ENCODE measurements at regions not wholly inside any gene's neighbourhood (a gene's known extent, or its start where the extent isn't known, plus 50 kb on each side); places are given as distances from the start of the nearest gene placed in this dataset.

DNA sequence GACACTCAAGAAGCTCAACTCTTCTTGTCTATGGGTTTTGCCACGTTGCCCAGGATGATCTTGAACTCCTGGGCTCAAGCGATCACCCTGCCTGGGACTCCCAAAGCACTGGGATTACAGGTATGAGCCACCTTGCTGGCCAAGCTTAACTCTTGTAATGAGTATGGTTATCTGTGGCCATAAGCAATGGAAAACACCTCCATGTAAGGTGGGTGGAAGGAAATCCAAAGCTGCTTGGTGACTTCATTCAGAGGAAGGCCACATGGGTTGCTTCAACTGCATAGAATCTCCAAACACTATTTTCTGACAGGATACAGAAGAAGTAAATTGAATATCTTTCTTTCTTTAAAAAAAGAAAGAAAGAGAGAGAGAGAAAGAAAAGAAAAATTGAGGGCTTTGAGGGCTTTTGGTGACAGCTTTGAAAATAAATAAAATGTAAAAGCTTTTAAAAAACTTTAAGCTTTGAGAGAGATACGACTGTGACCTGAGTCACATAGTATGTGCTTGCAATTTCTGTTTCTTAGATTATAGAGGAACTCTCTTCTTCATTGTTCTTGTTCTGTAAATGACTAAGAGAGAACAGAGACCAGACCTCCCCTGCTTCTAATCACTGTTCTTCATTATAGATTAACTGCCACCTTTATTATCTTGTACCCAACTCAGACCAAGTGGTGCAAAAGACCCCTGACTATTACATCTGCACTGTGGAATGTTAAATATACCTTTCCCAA is 123.1 kb upstream of the NDUFV2 start:
- H3K4me1 ChIP-seq (ENCODE audit: control insufficient read depth, extremely low read depth, insufficient read depth, low read length) = peaks cover 25% of the 10 kb centered on the region
- H3K4me3 ChIP-seq (ENCODE audit: control insufficient read depth in 2 of 3, extremely low read depth in 1 of 3, insufficient read depth in 2 of 3, low read depth in 1 of 3, low read length in 3 of 3) = no peak overlapping the region
- no peaks in the 10 kb centered on the region for H3K36me3 ChIP-seq (ENCODE audit: control insufficient read depth in 2 of 2, extremely low read depth in 1 of 2, insufficient read depth in 2 of 2, low read length in 2 of 2)
- FAIRE-seq (no peak), DNase-seq (ENCODE audit: low read depth, low spot score) (no peak)
- no peak overlapping the region for H3K27ac ChIP-seq (ENCODE audit: control insufficient read depth, insufficient read depth, low read length)
- TF ChIP-seq, protein P1, sequence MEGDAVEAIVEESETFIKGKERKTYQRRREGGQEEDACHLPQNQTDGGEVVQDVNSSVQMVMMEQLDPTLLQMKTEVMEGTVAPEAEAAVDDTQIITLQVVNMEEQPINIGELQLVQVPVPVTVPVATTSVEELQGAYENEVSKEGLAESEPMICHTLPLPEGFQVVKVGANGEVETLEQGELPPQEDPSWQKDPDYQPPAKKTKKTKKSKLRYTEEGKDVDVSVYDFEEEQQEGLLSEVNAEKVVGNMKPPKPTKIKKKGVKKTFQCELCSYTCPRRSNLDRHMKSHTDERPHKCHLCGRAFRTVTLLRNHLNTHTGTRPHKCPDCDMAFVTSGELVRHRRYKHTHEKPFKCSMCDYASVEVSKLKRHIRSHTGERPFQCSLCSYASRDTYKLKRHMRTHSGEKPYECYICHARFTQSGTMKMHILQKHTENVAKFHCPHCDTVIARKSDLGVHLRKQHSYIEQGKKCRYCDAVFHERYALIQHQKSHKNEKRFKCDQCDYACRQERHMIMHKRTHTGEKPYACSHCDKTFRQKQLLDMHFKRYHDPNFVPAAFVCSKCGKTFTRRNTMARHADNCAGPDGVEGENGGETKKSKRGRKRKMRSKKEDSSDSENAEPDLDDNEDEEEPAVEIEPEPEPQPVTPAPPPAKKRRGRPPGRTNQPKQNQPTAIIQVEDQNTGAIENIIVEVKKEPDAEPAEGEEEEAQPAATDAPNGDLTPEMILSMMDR (optimal IDR thresholded peaks at IDR 0.05 in 1 of 3, IDR thresholded peaks at IDR 0.05 in 1 of 3, conservative IDR thresholded peaks at IDR 0.05 in 1 of 3; ENCODE audit: extremely low read depth in 1 of 3, insufficient read depth in 2 of 3, low read length in 3 of 3) = no peak
- TF ChIP-seq EZH2 (IDR thresholded peaks at IDR 0.05; ENCODE audit: low read length) = no peak
- no peaks in the 10 kb centered on the region for H3K9me1 ChIP-seq (ENCODE audit: control insufficient read depth, extremely low read depth, insufficient read depth, low read length)
- H3K9me3 ChIP-seq (ENCODE audit: control insufficient read depth, low read depth, low read length) = no peaks in the 10 kb centered on the region
- H4K20me1 ChIP-seq (ENCODE audit: control insufficient read depth, extremely low read depth, insufficient read depth, low read length) = no peaks in the 10 kb centered on the region
- no peak overlapping the region for H2AFZ ChIP-seq (ENCODE audit: control insufficient read depth, low read length)
- no peak overlapping the region for H3K4me2 ChIP-seq (ENCODE audit: control insufficient read depth, extremely low read depth, insufficient read depth, low read depth, low read length)
- no peak overlapping the region for H3K9ac ChIP-seq (ENCODE audit: control insufficient read depth, extremely low read depth, insufficient read depth, low read length)
- H3K27me3 ChIP-seq (ENCODE audit: control insufficient read depth, extremely low read depth, insufficient read depth, low read length) = no peaks in the 10 kb centered on the region
- dilution Hi-C loops (cut with MboI; ENCODE audit: extremely low pct_ligation_motif_present, low sequenced_read_pairs) = no loop called here
- H3K79me2 ChIP-seq (ENCODE audit: control insufficient read depth, insufficient read depth, low read length) = no peaks in the 10 kb centered on the region

DNA sequence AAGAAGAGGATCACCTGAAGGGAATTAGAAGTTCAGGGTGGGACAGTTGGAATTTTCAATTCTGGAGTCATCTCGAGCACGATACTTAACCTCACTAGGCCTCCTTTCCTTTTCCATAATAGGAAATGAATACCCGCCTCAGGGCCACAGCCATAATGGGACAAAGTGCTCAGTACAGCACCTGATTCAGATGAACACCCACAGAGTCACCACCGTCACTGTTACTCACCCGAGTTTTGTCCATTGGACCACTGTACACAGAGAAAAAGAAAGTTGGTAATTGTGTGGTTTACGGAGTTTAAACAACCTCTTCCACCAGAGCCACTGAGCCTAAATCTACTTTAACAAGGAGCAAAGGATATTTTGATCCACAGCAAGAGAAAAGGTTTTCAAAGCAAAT is 122.0 kb upstream of the NDUFV2 start:
- H3K9ac ChIP-seq (ENCODE audit: control insufficient read depth, extremely low read depth, insufficient read depth, low read length) = no peak overlapping the region
- no peak for TF ChIP-seq EZH2 (IDR thresholded peaks at IDR 0.05; ENCODE audit: low read length)
- TF ChIP-seq, protein P1 (optimal IDR thresholded peaks at IDR 0.05 in 1 of 3, IDR thresholded peaks at IDR 0.05 in 1 of 3, conservative IDR thresholded peaks at IDR 0.05 in 1 of 3; ENCODE audit: extremely low read depth in 1 of 3, insufficient read depth in 2 of 3, low read length in 3 of 3) = no peak
- dilution Hi-C loops (cut with MboI; ENCODE audit: extremely low pct_ligation_motif_present, low sequenced_read_pairs) = no loop called here
- H3K36me3 ChIP-seq (ENCODE audit: control insufficient read depth in 2 of 2, extremely low read depth in 1 of 2, insufficient read depth in 2 of 2, low read length in 2 of 2) = no peaks in the 10 kb centered on the region
- no peak overlapping the region for H3K27ac ChIP-seq (ENCODE audit: control insufficient read depth, insufficient read depth, low read length)
- no peaks in the 10 kb centered on the region for H4K20me1 ChIP-seq (ENCODE audit: control insufficient read depth, extremely low read depth, insufficient read depth, low read length)
- H3K4me3 ChIP-seq (ENCODE audit: control insufficient read depth in 2 of 3, extremely low read depth in 1 of 3, insufficient read depth in 2 of 3, low read depth in 1 of 3, low read length in 3 of 3) = no peak overlapping the region
- FAIRE-seq (no peak), DNase-seq (ENCODE audit: low read depth, low spot score) (no peak)
- no peak overlapping the region for H2AFZ ChIP-seq (ENCODE audit: control insufficient read depth, low read length)
- H3K9me1 ChIP-seq (ENCODE audit: control insufficient read depth, extremely low read depth, insufficient read depth, low read length) = no peaks in the 10 kb centered on the region
- no peak overlapping the region for H3K4me2 ChIP-seq (ENCODE audit: control insufficient read depth, extremely low read depth, insufficient read depth, low read depth, low read length)
- no peaks in the 10 kb centered on the region for H3K9me3 ChIP-seq (ENCODE audit: control insufficient read depth, low read depth, low read length)
- no peaks in the 10 kb centered on the region for H3K27me3 ChIP-seq (ENCODE audit: control insufficient read depth, extremely low read depth, insufficient read depth, low read length)
- H3K4me1 ChIP-seq (ENCODE audit: control insufficient read depth, extremely low read depth, insufficient read depth, low read length) = peaks cover 26% of the 10 kb centered on the region
- H3K79me2 ChIP-seq (ENCODE audit: control insufficient read depth, insufficient read depth, low read length) = no peaks in the 10 kb centered on the region
